GM13976 (cell line): ENCODE measurements at regions not wholly inside any gene's neighbourhood (a gene's known extent, or its start where the extent isn't known, plus 50 kb on each side); places are given as distances from the start of the nearest gene placed in this dataset.

ENCODE experiments used
- DNase-seq: peaks from one replicate; pipeline ENCODE4 v3.0.0; 2012; ENCODE audit warnings: low spot score
- in situ Hi-C: fragments of 300-500 bp; cut with MboI; formaldehyde crosslinking; loops from one replicate; pipeline ENCODE4 v1.12.0; 2022; ENCODE audit warnings: low sequenced_read_pairs, mixed read lengths, inconsistent platforms; ENCODE audit not compliant: unreplicated experiment
- TF ChIP-seq, protein P1 (sequence below): IDR thresholded peaks from 2 replicates; pipeline ENCODE4 v1.5.1; 2012; ENCODE audit warnings: borderline replicate concordance, mild to moderate bottlenecking; ENCODE audit not compliant: insufficient read depth; ENCODE audit errors: extremely low read depth, missing control alignments, control extremely low read depth

DNA sequence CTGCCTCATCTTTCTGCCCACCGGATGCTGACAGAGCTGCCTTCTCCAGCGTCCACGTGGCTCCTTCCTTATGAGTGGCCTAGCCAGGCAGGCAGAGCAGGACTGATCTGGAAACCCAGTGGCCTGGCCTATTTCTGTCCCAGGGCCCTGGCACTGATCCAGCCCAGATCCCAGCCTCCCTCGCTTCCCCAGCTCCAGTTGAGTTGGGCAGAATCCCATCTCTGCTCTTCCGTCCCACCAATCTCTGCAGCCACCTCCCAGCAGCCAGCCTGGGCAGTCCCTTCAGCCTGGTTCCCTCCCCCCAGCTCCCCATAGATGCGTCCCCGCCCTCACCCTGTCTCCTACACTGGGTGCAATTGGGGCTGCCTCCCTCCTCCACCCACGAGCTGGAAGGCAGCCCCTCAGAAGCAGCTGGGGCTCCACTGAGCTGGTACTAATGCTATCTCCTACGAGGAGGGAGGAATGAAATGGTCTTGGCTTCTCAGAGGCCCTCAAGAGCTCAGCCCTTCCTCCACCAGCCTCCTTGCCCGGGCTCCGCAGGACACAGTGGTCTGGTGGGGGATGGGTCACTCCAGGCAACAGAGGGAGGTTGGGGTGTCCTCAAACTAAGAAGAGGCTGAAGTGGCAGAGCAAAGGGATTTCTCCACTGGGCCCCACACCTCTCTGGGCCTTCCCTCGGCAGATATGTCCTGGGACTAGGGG lies 94.2 kb downstream of the PJA1 start:
- DNase-seq: no peak
- in situ Hi-C loops: no loop called here

DNA sequence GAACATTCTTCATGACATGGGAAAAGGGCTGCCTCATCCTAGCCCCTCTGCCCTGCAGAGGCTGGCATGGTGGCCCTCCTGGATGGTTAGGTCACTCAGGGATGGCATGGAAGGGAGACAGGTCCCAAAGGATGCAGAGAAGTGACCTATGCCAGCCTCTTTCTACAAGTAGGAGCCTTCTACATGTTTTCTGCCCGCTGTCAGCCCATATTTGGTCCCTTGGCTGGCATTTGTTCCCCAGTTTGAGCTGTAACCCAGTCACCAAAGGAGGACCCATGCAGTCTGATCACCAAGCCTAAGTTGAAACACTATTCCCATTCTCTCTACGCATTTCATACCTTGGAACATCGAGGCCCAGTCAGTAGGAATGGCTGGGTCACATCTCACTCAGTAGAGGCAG lies 95.4 kb downstream of the PJA1 start:
- in situ Hi-C loops: no loop called here
- TF ChIP-seq, protein P1, sequence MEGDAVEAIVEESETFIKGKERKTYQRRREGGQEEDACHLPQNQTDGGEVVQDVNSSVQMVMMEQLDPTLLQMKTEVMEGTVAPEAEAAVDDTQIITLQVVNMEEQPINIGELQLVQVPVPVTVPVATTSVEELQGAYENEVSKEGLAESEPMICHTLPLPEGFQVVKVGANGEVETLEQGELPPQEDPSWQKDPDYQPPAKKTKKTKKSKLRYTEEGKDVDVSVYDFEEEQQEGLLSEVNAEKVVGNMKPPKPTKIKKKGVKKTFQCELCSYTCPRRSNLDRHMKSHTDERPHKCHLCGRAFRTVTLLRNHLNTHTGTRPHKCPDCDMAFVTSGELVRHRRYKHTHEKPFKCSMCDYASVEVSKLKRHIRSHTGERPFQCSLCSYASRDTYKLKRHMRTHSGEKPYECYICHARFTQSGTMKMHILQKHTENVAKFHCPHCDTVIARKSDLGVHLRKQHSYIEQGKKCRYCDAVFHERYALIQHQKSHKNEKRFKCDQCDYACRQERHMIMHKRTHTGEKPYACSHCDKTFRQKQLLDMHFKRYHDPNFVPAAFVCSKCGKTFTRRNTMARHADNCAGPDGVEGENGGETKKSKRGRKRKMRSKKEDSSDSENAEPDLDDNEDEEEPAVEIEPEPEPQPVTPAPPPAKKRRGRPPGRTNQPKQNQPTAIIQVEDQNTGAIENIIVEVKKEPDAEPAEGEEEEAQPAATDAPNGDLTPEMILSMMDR: no peak
- no peak for DNase-seq

More for the DNA sequence above, 94.2 kb downstream of the PJA1 start:
- TF ChIP-seq, protein P1: no peak

DNA sequence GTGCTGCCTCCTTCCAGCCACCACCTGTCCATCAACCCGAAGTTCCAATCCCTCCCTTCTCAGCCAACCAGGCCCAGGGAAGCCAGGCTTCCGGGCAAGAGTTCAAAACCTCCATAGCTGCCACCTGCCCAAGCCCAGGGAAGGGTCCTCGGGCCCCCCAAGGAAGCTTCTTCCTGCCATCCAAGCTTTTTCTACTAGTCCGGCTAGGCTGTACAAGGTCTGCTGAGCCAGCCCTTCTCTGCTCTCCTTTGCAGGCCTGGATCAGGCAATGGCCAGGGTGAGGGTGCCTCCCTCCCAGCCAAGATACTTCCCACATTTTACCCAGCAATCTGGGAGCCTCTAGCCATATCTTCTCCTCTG lies 96.2 kb downstream of the PJA1 start:
- no peak for DNase-seq
- in situ Hi-C loops: no loop called here
- TF ChIP-seq, protein P1: no peak

DNA sequence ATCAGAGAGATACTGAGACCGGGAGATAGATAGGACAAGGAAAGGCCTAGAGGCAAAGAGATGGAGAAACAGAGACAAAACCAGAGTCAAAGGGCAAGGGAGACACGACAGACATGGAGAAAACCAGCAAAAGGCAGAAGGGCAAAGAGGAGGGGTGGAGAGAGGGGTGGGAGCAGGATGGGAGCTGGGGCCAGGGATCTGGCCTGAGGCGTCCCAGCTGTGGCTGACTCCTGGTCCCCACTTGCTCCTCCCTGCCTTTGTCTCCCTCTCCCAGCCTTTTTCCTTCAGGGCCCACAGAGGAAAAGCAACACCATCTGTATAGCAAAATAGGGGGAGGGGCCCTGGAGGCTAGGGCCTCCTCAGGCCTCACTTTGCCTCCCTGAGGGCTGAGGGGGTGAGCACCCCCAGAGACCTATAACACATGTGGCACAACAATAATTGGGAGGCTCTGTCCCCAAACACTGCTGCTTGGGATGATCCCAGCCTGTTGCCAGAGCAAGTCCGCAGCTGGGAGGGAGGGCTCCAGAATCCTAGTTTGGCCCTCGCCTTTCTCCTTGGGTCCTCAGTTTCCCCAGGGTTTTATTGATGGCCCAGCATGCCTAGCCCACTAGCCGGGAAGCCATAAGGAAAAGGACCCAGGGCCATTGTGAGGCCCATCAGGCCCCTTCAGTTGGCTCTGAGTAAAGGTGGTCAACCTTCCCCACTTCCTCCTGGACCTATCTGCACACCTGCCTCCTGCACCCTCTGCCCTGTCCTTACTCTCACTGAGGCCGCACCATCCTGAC lies 96.8 kb downstream of the PJA1 start:
- in situ Hi-C loops: no loop called here
- TF ChIP-seq, protein P1: no peak
- no peak for DNase-seq

DNA sequence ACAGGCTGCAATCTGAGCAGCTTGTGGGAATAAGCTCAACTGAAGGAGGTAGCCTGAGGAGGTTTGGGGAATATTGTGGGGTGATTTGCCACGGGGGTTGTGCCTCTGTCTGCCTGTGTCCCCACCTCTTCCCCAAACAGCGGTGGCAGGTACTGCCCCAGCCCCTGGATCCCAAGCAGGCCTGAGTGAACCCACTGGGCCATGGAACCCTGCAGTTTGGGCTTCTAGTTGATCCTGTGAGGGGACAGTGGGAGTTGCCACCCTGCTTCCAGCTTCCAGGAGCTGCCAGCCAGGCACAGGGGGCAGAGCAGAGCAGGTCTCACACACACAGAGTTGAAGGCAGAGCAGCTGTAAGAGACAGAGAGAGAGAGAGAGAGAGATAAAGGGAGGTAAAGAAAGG lies 97.4 kb downstream of the PJA1 start:
- TF ChIP-seq, protein P1: no peak
- no peak for DNase-seq
- in situ Hi-C loops: no loop called here

DNA sequence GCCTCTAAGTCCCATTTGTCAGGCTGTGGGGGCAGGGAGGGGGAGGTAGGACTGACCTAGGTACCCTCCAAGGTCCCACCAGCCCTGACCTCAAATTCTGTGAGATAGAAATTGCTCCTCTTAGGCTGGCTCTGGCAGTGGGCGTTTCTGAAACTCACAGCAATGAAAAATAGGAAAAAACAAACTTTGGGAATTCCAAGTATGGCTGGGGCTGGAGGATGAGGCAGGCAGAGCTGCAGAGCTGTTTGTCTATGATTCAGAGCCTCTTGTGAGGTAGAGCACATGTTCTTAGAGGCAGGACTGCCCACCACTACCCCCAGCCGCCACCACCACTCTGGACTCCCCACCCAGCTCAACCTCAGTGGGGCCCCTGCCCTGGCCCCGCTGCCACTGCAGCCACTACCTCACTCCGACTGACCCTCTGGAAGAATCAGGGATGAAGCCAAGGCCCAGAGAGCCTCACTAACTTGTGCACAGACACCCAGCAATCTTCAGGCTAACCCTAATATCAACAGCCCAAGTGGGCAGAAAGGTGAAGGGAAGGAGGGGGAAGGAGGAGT lies 98.2 kb downstream of the PJA1 start:
- no peak for DNase-seq
- TF ChIP-seq, protein P1: no peak
- in situ Hi-C loops: no loop called here
